GM23338 (cell line): ENCODE measurements at regions not wholly inside any gene's neighbourhood (a gene's known extent, or its start where the extent isn't known, plus 50 kb on each side); places are given as distances from the start of the nearest gene placed in this dataset.

Source experiments
- ATAC-seq: fragments of 200-7000 bp; cut with Tn5 transposase; 3 replicates; pipeline ENCODE4 v1.9.1; 2020
- DNase-seq: peaks from one replicate; pipeline ENCODE4 v3.0.0-alpha.2; 2015; ENCODE audit warnings: low spot score
- H2AFZ ChIP-seq: fragments of 200-600 bp; sonication (generic); 2 replicates; pipeline ENCODE4 v1.8.0; 2016; ENCODE audit warnings: antibody characterized with exemption, mild to moderate bottlenecking, moderate library complexity
- H3F3A ChIP-seq: fragments of 200-600 bp; sonication (generic); replicated peaks from 2 replicates; pipeline ENCODE4 v1.8.0; 2017; ENCODE audit warnings: antibody characterized with exemption, mixed run types, low read depth
- H3K27ac ChIP-seq: fragments of 200-600 bp; sonication (generic); 2 replicates; pipeline ENCODE4 v1.6.1; 2016; ENCODE audit warnings: low read depth
- H3K27me3 ChIP-seq: fragments of 200-600 bp; sonication (generic); 2 replicates; pipeline ENCODE4 v1.8.0; 2016; ENCODE audit warnings: mild to moderate bottlenecking, mixed run types, moderate library complexity; ENCODE audit not compliant: insufficient read depth
- H3K36me3 ChIP-seq: fragments of 200-600 bp; sonication (generic); 2 replicates; pipeline ENCODE4 v1.8.0; 2016; ENCODE audit warnings: mild to moderate bottlenecking; ENCODE audit not compliant: insufficient read depth
- H3K4me1 ChIP-seq: fragments of 200-600 bp; sonication (generic); 2 replicates; pipeline ENCODE4 v1.8.0; 2016; ENCODE audit warnings: mild to moderate bottlenecking, moderate library complexity; ENCODE audit not compliant: insufficient read depth
- H3K4me2 ChIP-seq: fragments of 200-600 bp; sonication (generic); 2 replicates; pipeline ENCODE4 v1.7.1; 2017; ENCODE audit warnings: mixed run types
- H3K4me3 ChIP-seq: fragments of 200-600 bp; sonication (generic); 2 replicates; pipeline ENCODE4 v1.6.1; 2016; ENCODE audit warnings: mixed run types
- H3K79me2 ChIP-seq: fragments of 200-600 bp; sonication (generic); replicated peaks from 2 replicates; pipeline ENCODE4 v1.8.0; 2017; ENCODE audit warnings: mild to moderate bottlenecking; ENCODE audit not compliant: insufficient read depth
- H3K9me2 ChIP-seq: fragments of 200-600 bp; sonication (generic); 2 replicates; pipeline ENCODE4 v1.8.0; 2017; ENCODE audit not compliant: insufficient read depth
- H4K20me1 ChIP-seq: fragments of 200-600 bp; sonication (generic); replicated peaks from 2 replicates; pipeline ENCODE4 v1.8.0; 2017; ENCODE audit warnings: mild to moderate bottlenecking; ENCODE audit not compliant: insufficient read depth
- H3K27ac Mint-ChIP-seq: 2 replicates; pipeline ENCODE4 v1.8.0; 2020; ENCODE audit warnings: inconsistent platforms, mild to moderate bottlenecking, moderate library complexity, mixed read lengths
- H3K27me3 Mint-ChIP-seq: 3 replicates; pipeline ENCODE4 v1.8.0; 2022; ENCODE audit warnings: low read depth, mild to moderate bottlenecking, moderate library complexity, mixed read lengths, inconsistent platforms; ENCODE audit not compliant: insufficient read depth, poor library complexity
- H3K36me3 Mint-ChIP-seq: 3 replicates; pipeline ENCODE4 v1.8.0; 2021; ENCODE audit warnings: low read depth, mild to moderate bottlenecking, inconsistent platforms, moderate library complexity, mixed read lengths
- H3K4me1 Mint-ChIP-seq: 3 replicates; pipeline ENCODE4 v1.8.0; 2020; ENCODE audit warnings: mild to moderate bottlenecking, inconsistent platforms, mixed read lengths
- H3K4me3 Mint-ChIP-seq: 3 replicates; pipeline ENCODE4 v1.8.0; 2021; ENCODE audit warnings: moderate library complexity, mild to moderate bottlenecking, inconsistent platforms, mixed read lengths
- H3K9me3 Mint-ChIP-seq: 3 replicates; pipeline ENCODE4 v1.8.0; 2020; ENCODE audit warnings: moderate library complexity, mild to moderate bottlenecking, inconsistent platforms, mixed read lengths
- CREB1 ChIP-seq: fragments of 250-450 bp; sonication (Bioruptor Pico); IDR thresholded peaks from 2 replicates; pipeline ENCODE4 v1.5.0; 2020; ENCODE audit warnings: low read depth, mild to moderate bottlenecking, moderate library complexity
- ETS1 ChIP-seq: IDR thresholded peaks from 2 replicates; pipeline ENCODE4 v1.6.1; 2016; ENCODE audit warnings: antibody characterized with exemption
- EZH2 ChIP-seq: fragments of 200-600 bp; sonication (generic); IDR thresholded peaks from one replicate; pipeline ENCODE4 v1.8.0; 2017; ENCODE audit warnings: antibody characterized with exemption, mild to moderate bottlenecking, low read depth; ENCODE audit not compliant: unreplicated experiment
- EZH2phosphoT487 ChIP-seq: fragments of 200-600 bp; sonication (generic); IDR thresholded peaks from one replicate; pipeline ENCODE4 v1.8.1; 2018; ENCODE audit warnings: antibody characterized with exemption; ENCODE audit not compliant: unreplicated experiment
- JUNB ChIP-seq: IDR thresholded peaks from one replicate; pipeline ENCODE4 v1.6.1; 2016; ENCODE audit warnings: antibody characterized with exemption; ENCODE audit not compliant: unreplicated experiment
- NANOG ChIP-seq: IDR thresholded peaks from 2 replicates; pipeline ENCODE4 v1.6.1; 2016; ENCODE audit warnings: antibody characterized with exemption, borderline replicate concordance
- POLR2AphosphoS5 ChIP-seq: IDR thresholded peaks from 2 replicates; pipeline ENCODE4 v1.6.1; 2016; ENCODE audit warnings: antibody characterized with exemption, low read depth
- REST ChIP-seq: IDR thresholded peaks from one replicate; pipeline ENCODE4 v1.6.1; 2018; ENCODE audit warnings: antibody characterized with exemption; ENCODE audit not compliant: unreplicated experiment
- STAT1 ChIP-seq: IDR thresholded peaks from one replicate; pipeline ENCODE4 v1.6.1; 2016; ENCODE audit warnings: antibody characterized with exemption; ENCODE audit not compliant: unreplicated experiment
- ZNF114 ChIP-seq: fragments of 250-450 bp; sonication (Bioruptor Pico); IDR thresholded peaks from 2 replicates; pipeline ENCODE4 v1.5.0; 2020; ENCODE audit warnings: mild to moderate bottlenecking, moderate library complexity
- ZNF331 ChIP-seq: fragments of 250-450 bp; sonication (Bioruptor Pico); IDR thresholded peaks from 2 replicates; pipeline ENCODE4 v1.5.0; 2020; ENCODE audit warnings: low read depth, mild to moderate bottlenecking, moderate library complexity
- ZNF462 ChIP-seq: fragments of 250-450 bp; sonication (Bioruptor Pico); IDR thresholded peaks from 2 replicates; pipeline ENCODE4 v1.5.0; 2020; ENCODE audit warnings: mild to moderate bottlenecking, moderate library complexity
- TF ChIP-seq, protein P1 (sequence below), 2 experiments: fragments of 200-600 bp in 1 of 2; sonication (generic) in 1 of 2; conservative IDR thresholded peaks; 2 replicates each; pipeline versions ENCODE4 v1.5.1 to v1.6.1; 2016 to 2017; ENCODE audit warnings: antibody characterized with exemption in 2 of 2, low read depth in 2 of 2, mild to moderate bottlenecking in 2 of 2, moderate library complexity in 1 of 2

GRCh38 chr16:63882576-63882975, 1239.3 kb downstream of the CDH11 start (continued):
- TF ChIP-seq EZH2phosphoT487 (no peak), ZNF331 (CRISPR knock-in tag) (no peak)

- Histone ChIP-seq H3K4me1 (peaks cover 29% of the 10 kb centered on the region), H3K9me2 (no peaks in the 10 kb centered on the region), H3K79me2 (no peaks in the 10 kb centered on the region), H2AFZ (no peak overlapping the region), H3F3A (no peaks in the 10 kb centered on the region), H3K36me3 (no peaks in the 10 kb centered on the region), H3K4me3 (no peak overlapping the region), H4K20me1 (no peaks in the 10 kb centered on the region), H3K4me2 (no peak overlapping the region), H3K27ac (no peak overlapping the region), H3K27me3 (no peaks in the 10 kb centered on the region)
- Mint-ChIP-seq H3K4me1 (peaks cover 29% of the 10 kb centered on the region), H3K9me3 (no peaks in the 10 kb centered on the region), H3K36me3 (no peaks in the 10 kb centered on the region), H3K27ac (no peak overlapping the region), H3K27me3 (no peaks in the 10 kb centered on the region), H3K4me3 (no peak overlapping the region)
- ATAC-seq (no peak), DNase-seq (no peak)
- TF ChIP-seq POLR2AphosphoS5 (no peak), EZH2 (no peak), EZH2phosphoT487 (no peak), ZNF331 (CRISPR knock-in tag) (no peak), REST (no peak), ZNF462 (CRISPR knock-in tag) (no peak), ZNF114 (CRISPR knock-in tag) (no peak), ETS1 (no peak), STAT1 (no peak), JUNB (no peak), CREB1 (CRISPR knock-in tag) (no peak), NANOG (no peak)
- TF ChIP-seq, protein P1, sequence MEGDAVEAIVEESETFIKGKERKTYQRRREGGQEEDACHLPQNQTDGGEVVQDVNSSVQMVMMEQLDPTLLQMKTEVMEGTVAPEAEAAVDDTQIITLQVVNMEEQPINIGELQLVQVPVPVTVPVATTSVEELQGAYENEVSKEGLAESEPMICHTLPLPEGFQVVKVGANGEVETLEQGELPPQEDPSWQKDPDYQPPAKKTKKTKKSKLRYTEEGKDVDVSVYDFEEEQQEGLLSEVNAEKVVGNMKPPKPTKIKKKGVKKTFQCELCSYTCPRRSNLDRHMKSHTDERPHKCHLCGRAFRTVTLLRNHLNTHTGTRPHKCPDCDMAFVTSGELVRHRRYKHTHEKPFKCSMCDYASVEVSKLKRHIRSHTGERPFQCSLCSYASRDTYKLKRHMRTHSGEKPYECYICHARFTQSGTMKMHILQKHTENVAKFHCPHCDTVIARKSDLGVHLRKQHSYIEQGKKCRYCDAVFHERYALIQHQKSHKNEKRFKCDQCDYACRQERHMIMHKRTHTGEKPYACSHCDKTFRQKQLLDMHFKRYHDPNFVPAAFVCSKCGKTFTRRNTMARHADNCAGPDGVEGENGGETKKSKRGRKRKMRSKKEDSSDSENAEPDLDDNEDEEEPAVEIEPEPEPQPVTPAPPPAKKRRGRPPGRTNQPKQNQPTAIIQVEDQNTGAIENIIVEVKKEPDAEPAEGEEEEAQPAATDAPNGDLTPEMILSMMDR (conservative IDR thresholded peaks at IDR 0.05; ENCODE audit: low read depth in 2 of 2) = no peak
Observed at GRCh38 chr16:63880948-63881347, 1240.9 kb downstream of the CDH11 start.
